ENCODE measurements at regions not wholly inside any gene's neighbourhood (a gene's known extent, or its start where the extent isn't known, plus 50 kb on each side); places are given as distances from the start of the nearest gene placed in this dataset.

- TF ChIP-seq CTCF (conservative IDR thresholded peaks at IDR 0.05 in 1 of 2, IDR thresholded peaks at IDR 0.05 in 1 of 2; ENCODE audit: low read depth in 1 of 2, low read length in 2 of 2) (no peak), EZH2 (IDR thresholded peaks at IDR 0.05; ENCODE audit: low read length, missing control alignments) (no peak)
Measured at GRCh38 chr7:130925136-130925794, 191.3 kb upstream of the KLF14 start.
